Natural killer cell treated with Interleukin-12 subunit alpha and Interleukin-12 subunit beta and Interleukin-15 and Interleukin-18, amount 100 ng/mL, for 72 hours (primary cell): ENCODE measurements at regions not wholly inside any gene's neighbourhood (a gene's known extent, or its start where the extent isn't known, plus 50 kb on each side); places are given as distances from the start of the nearest gene placed in this dataset.
"Not testable (repeated sequence)": the region's sequence is repeated elsewhere in the genome, so short reads cannot be mapped to it uniquely, and the experiment has no call there.

Experiments used
- ATAC-seq, 2 donors: fragments of 150-1000 bp; cut with Tn5 transposase in 1 of 2; sonication (Bioruptor Pico), chemical (Tn5 transposase) in 1 of 2; 2 replicates each; pipeline ENCODE4 v1.10.0; 2021
- DNase-seq: peaks from one replicate; pipeline ENCODE4 v3.0.0; 2022; ENCODE audit warnings: low spot score
- H3K27ac Mint-ChIP-seq, 2 donors: 1 replicate in 1 of 2; 2 replicates in 1 of 2; pipeline ENCODE4 v1.8.0; 2022; ENCODE audit warnings: mixed read lengths in 2 of 2, mild to moderate bottlenecking in 1 of 2, moderate library complexity in 1 of 2
- H3K27me3 Mint-ChIP-seq, 2 donors: 1 replicate in 1 of 2; 2 replicates in 1 of 2; pipeline ENCODE4 v1.8.0; 2022; ENCODE audit warnings: mixed read lengths in 2 of 2
- H3K36me3 Mint-ChIP-seq: one replicate; pipeline ENCODE4 v1.8.0; 2022; ENCODE audit warnings: mixed read lengths
- H3K4me1 Mint-ChIP-seq, 2 donors: 1 replicate in 1 of 2; 2 replicates in 1 of 2; pipeline ENCODE4 v1.8.0; 2022; ENCODE audit warnings: low read depth in 2 of 2, mixed read lengths in 2 of 2, mild to moderate bottlenecking in 1 of 2
- H3K4me3 Mint-ChIP-seq: one replicate; pipeline ENCODE4 v1.8.0; 2022; ENCODE audit warnings: mixed read lengths
- H3K9me3 Mint-ChIP-seq: 2 replicates; pipeline ENCODE4 v1.8.0; 2022; ENCODE audit warnings: mixed read lengths

GRCh38 chr10:46216836-46217751 is 69.7 kb upstream of the ANTXRL start:
- DNase-seq: no peak
- ATAC-seq: peak in 1 of 2 donors; percentile 64
- peaks cover 0 to 2% of the 10 kb centered on the region in 2 donors for H3K27me3 Mint-ChIP-seq
- peak overlapping the region; percentile 22 for H3K4me3 Mint-ChIP-seq
- no peaks in the 10 kb centered on the region for H3K36me3 Mint-ChIP-seq
- peaks cover 5 to 23% of the 10 kb centered on the region in 2 donors for H3K4me1 Mint-ChIP-seq
- H3K9me3 Mint-ChIP-seq: no peaks in the 10 kb centered on the region
- peak overlapping the region in 1 of 2 donors; percentile 35 for H3K27ac Mint-ChIP-seq

DNA sequence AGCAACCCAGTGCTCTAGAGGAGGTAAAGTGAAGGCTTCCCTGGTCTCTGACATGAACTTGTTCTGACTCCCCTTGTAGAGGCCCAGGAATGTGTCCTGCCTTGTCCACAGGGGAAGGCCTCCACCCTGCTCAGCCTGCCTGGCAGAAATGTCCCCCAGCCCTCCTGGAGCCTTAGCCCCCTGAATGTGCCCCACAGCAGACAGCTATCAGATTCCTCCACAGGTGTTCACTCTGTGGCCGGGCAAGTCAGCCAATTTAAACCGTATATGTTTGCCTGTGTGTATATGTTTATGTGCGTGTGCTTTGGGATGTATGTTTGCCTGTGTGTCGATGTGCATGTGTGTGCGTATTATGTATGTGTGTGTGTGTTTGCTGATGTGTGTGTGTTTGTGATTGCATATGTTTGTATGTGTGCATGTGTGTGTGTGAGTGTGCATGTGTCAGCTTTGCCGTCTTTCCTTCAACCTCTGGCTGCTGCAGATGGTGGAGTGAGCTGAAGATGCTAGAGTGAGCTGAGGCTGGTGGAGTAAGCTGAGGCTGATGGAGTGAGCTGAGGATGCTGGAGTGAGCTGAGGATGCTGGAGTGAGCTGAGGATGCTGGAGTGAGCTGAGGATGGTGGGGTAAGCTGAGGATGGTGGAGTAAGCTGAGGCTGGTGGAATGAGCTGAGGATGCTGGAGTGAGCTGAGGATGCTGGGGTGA is 68.9 kb upstream of the ANTXRL start:
- Mint-ChIP-seq H3K4me3 (peak overlapping the region; percentile 2), H3K27ac (peak overlapping the region in 1 of 2 donors; percentile 2), H3K4me1 (peaks cover 5 to 23% of the 10 kb centered on the region in 2 donors), H3K27me3 (peaks cover 0 to 2% of the 10 kb centered on the region in 2 donors), H3K36me3 (no peaks in the 10 kb centered on the region), H3K9me3 (no peaks in the 10 kb centered on the region)
- DNase-seq (no peak), ATAC-seq (no peak)

DNA sequence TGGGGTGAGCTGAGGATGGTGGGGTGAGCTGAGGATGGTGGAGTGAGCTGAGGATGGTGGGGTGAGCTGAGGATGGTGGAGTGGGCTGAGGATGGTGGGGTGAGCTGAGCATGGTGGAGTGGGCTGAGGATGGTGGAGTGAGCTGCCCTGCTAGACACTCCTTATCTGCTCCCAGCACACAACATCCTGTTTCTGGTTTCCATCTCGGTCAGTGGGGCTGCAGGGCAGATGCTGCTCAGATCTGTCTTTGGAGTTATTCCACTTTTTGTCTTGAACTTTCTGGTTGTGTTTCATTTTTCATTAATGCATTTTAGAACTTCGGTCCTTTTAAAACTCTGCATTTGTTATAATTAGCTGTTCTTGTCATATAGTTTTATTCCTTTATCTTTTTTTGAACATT is 67.9 kb upstream of the ANTXRL start:
- H3K36me3 Mint-ChIP-seq: no peaks in the 10 kb centered on the region
- H3K4me3 Mint-ChIP-seq: no peak overlapping the region
- no peak for DNase-seq
- H3K27ac Mint-ChIP-seq: no peak overlapping the region
- H3K4me1 Mint-ChIP-seq: peaks cover 5 to 23% of the 10 kb centered on the region in 2 donors
- peaks cover 0 to 2% of the 10 kb centered on the region in 2 donors for H3K27me3 Mint-ChIP-seq
- H3K9me3 Mint-ChIP-seq: no peaks in the 10 kb centered on the region
- ATAC-seq: no peak

DNA sequence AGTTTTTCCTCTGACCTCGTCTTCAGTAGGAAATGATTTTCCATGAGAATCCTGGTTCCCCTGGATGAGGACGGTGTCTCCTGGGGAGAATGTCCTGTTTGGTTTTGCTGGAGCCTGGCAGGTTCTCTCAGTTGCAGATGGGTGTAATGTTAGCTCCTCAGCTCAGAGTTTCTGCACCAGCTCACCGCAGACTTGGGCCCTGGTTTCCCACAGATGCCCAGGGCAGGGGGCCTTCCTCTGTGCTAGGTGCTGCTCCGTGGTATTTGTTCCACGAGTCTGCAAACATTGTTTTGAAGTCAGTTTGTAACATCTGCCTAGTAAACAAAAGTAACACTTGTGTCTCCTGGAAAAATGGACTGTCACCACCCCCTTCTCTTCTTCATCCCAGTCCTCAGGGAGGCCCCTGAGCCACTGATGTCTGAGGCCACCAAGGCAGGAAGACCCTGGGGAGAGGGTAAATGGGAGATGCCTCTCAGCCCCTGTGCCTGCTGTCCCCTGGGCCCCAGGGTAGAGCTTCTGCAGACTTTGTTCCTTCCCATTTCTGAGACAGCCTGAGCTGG is 67.3 kb upstream of the ANTXRL start:
- H3K4me1 Mint-ChIP-seq: peaks cover 5 to 23% of the 10 kb centered on the region in 2 donors
- not testable (repeated sequence) for H3K4me3 Mint-ChIP-seq, H3K36me3 Mint-ChIP-seq, ATAC-seq, DNase-seq, H3K27me3 Mint-ChIP-seq, H3K27ac Mint-ChIP-seq, H3K9me3 Mint-ChIP-seq

DNA sequence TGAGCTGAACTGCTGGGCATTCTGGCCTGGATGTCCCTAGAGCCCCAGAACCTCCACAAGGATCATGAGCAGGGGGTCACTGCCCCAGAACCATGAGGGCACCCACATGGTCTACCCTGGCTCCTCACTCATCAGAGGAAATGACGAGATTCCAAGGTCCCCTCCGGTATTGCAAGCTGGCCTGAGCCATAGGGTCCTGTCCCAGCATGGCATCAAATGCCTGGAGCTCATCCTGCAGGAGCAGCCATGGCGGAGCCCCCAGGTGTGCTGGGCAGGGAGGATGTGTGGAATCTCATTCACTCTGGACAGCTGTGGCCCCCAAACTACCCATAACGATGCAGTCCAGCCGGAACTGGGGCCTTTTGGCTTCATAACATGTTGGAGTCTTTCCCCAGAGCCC is 66.6 kb upstream of the ANTXRL start:
- no peaks in the 10 kb centered on the region for H3K36me3 Mint-ChIP-seq

DNA sequence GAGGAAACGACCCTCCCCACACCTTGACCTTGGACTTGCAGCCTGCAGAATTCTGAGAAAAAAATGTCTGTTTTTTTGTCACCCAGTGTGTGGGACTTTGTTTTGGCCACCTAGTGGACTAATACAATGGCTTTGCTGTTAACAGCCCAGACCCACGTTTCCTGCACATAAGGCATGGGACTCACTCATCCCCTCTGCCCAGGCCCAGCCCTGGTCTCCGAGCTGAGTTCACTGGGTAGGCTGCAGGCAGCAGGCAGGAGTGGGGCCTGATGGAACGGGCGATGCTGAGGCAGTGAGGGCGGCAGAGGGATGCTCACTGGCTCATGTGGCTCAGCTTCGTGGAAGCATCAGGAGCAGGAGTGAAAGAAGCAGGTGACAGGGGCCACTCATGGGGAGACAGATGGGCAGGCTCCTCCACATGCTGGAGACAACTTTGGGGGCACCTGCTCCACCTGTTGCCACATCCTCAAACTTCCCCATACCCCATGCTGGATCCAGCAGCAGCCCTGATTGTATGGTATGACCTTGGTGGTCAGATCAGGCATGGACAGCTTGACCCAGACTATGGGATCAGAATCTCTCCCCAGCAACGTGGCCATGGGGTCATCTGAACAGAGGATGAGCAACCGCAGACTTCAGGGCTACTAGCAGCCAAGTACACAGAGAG is 65.8 kb upstream of the ANTXRL start:
- H3K4me1 Mint-ChIP-seq: peaks cover 5 to 23% of the 10 kb centered on the region in 2 donors
- no peak for DNase-seq
- H3K36me3 Mint-ChIP-seq: no peaks in the 10 kb centered on the region
- no peaks in the 10 kb centered on the region for H3K9me3 Mint-ChIP-seq
- no peak for ATAC-seq
- H3K4me3 Mint-ChIP-seq: no peak overlapping the region
- no peak overlapping the region for H3K27ac Mint-ChIP-seq
- H3K27me3 Mint-ChIP-seq: peaks cover 0 to 2% of the 10 kb centered on the region in 2 donors

More for the DNA sequence above, 66.6 kb upstream of the ANTXRL start:
- ATAC-seq (no peak), DNase-seq (no peak)
- Mint-ChIP-seq H3K4me3 (no peak overlapping the region), H3K4me1 (peaks cover 5 to 23% of the 10 kb centered on the region in 2 donors), H3K9me3 (no peaks in the 10 kb centered on the region), H3K27me3 (peaks cover 0 to 2% of the 10 kb centered on the region in 2 donors), H3K27ac (no peak overlapping the region)

GRCh38 chr10:46222364-46222935 is 64.3 kb upstream of the ANTXRL start:
- DNase-seq: no peak
- peaks cover 0 to 2% of the 10 kb centered on the region in 2 donors for H3K27me3 Mint-ChIP-seq
- H3K4me1 Mint-ChIP-seq: peaks cover 3 to 15% of the 10 kb centered on the region in 2 donors
- no peak overlapping the region for H3K27ac Mint-ChIP-seq
- H3K36me3 Mint-ChIP-seq: no peaks in the 10 kb centered on the region
- no peaks in the 10 kb centered on the region for H3K9me3 Mint-ChIP-seq
- no peak overlapping the region for H3K4me3 Mint-ChIP-seq
- ATAC-seq: no peak

- DNase-seq (no peak), ATAC-seq (no peak)
- Mint-ChIP-seq H3K9me3 (no peaks in the 10 kb centered on the region), H3K27me3 (peaks cover 0 to under 1% of the 10 kb centered on the region in 2 donors), H3K4me1 (peaks cover under 1 to 10% of the 10 kb centered on the region in 2 donors), H3K27ac (no peak overlapping the region), H3K4me3 (no peak overlapping the region), H3K36me3 (no peaks in the 10 kb centered on the region)
These were observed 63.7 kb upstream of the ANTXRL start for GRCh38 chr10:46223064-46223480.

DNA sequence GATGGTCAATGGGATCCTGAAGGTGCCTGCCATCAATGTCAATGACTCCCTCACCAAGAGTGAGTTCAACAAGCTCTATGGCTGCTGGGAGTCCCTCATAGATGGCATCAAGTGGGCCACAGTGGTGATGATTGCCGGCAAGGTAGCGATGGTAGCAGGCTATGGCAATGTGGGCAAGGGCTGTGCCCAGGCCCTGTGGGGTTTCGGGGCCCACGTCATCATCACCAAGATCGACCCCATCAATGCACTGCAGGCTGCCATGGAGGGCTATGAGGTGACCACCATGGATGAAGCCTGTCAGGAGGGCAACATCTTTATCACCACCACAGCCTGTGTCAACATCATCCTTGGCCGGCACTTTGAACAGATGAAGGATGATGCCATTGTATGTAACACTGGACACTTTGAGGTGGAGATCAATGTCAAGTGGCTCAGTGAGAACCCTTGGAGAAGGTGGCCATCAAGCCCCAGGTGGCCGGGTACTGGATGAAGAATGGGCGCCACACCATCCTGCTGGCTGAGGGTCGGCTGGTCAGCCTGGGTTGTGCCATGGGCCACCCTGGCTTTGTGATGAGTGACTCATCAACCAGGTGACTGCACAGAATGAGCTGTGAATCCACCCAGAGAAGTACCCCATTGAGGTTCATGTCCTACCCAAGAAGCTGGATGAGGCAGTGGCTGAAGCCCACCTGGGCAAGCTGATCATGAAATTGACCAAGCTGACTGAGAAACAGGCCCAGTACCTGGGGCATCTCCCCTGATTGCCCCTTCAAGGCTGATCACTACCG is 63.0 kb upstream of the ANTXRL start:
- ATAC-seq (no peak), DNase-seq (no peak)
- Mint-ChIP-seq H3K36me3 (no peaks in the 10 kb centered on the region), H3K27me3 (no peaks in the 10 kb centered on the region), H3K9me3 (no peaks in the 10 kb centered on the region), H3K4me3 (no peak overlapping the region), H3K27ac (no peak overlapping the region), H3K4me1 (peaks cover 0 to 7% of the 10 kb centered on the region in 2 donors)

DNA sequence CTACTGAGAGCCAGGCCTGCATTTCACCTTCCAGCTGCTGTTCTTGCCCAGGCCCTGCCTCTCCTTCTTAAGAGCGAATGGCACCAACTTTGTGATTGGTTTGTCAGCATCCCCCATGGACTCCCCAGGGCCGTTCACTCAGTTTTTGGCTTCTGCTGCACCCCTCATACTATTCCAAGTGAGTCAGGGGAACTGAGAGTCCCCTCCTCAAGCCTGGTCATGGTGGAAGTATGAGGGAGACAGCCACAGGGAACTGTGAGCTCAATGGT is 62.4 kb upstream of the ANTXRL start:
- Mint-ChIP-seq H3K27ac (no peak overlapping the region), H3K27me3 (no peaks in the 10 kb centered on the region), H3K9me3 (no peaks in the 10 kb centered on the region), H3K4me1 (peaks cover 0 to 1% of the 10 kb centered on the region in 2 donors), H3K4me3 (no peak overlapping the region), H3K36me3 (peaks cover 4% of the 10 kb centered on the region)
- DNase-seq (no peak), ATAC-seq (no peak)

GRCh38 chr10:46225597-46225996 is 61.2 kb upstream of the ANTXRL start:
- peaks cover 0 to 3% of the 10 kb centered on the region in 2 donors for H3K27me3 Mint-ChIP-seq
- no peaks in the 10 kb centered on the region for H3K4me1 Mint-ChIP-seq
- H3K36me3 Mint-ChIP-seq: peaks cover 12% of the 10 kb centered on the region
- no peak overlapping the region for H3K27ac Mint-ChIP-seq
- ATAC-seq (no peak), DNase-seq (no peak)
- no peak overlapping the region for H3K4me3 Mint-ChIP-seq
- H3K9me3 Mint-ChIP-seq: no peaks in the 10 kb centered on the region

GRCh38 chr10:46226232-46226631 is 60.6 kb upstream of the ANTXRL start:
- H3K4me1 Mint-ChIP-seq: no peaks in the 10 kb centered on the region
- H3K27me3 Mint-ChIP-seq: peaks cover 0 to 3% of the 10 kb centered on the region in 2 donors
- ATAC-seq (no peak), DNase-seq (no peak)
- H3K4me3 Mint-ChIP-seq: no peak overlapping the region
- peaks cover 12% of the 10 kb centered on the region for H3K36me3 Mint-ChIP-seq
- H3K9me3 Mint-ChIP-seq: no peaks in the 10 kb centered on the region
- no peak overlapping the region for H3K27ac Mint-ChIP-seq
